Transverse colon (tissue), 4 donors: ENCODE measurements at regions not wholly inside any gene's neighbourhood (a gene's known extent, or its start where the extent isn't known, plus 50 kb on each side); places are given as distances from the start of the nearest gene placed in this dataset.
A peak's percentile ranks its signal among the peaks of the same experiment; 100 is the strongest.

Experiments
- DNase-seq: peaks from one replicate; pipeline ENCODE4 v3.0.0-alpha.2; 2019
- H3K27ac ChIP-seq, 4 donors: fragments of 200-600 bp; sonication (generic); 2 replicates each; pipeline ENCODE4 v1.5.1; 2016 to 2018; ENCODE audit warnings: inconsistent platforms in 4 of 4
- H3K27me3 ChIP-seq: fragments of 200-600 bp; sonication (generic); 2 replicates; pipeline ENCODE4 v1.5.1; 2017; ENCODE audit warnings: inconsistent platforms
- H3K36me3 ChIP-seq, 4 donors: fragments of 200-600 bp; sonication (generic); 2 replicates each; pipeline ENCODE4 v1.5.1; 2017 to 2019; ENCODE audit warnings: inconsistent platforms in 4 of 4
- H3K4me1 ChIP-seq, 4 donors: fragments of 200-600 bp; sonication (generic); 2 replicates each; pipeline ENCODE4 v1.5.1; 2017 to 2020; ENCODE audit warnings: inconsistent platforms in 4 of 4
- H3K4me3 ChIP-seq, 4 donors: fragments of 200-600 bp; sonication (generic); 1 replicate in 1 of 4; 2 replicates in 3 of 4; pipeline versions ENCODE4 v1.5.1 to v1.6.1; 2017 to 2019; ENCODE audit warnings: inconsistent platforms in 4 of 4
- H3K9me3 ChIP-seq, 2 donors: fragments of 200-600 bp; sonication (generic); 2 replicates each; pipeline ENCODE4 v1.5.1; 2017 to 2019; ENCODE audit warnings: inconsistent platforms in 2 of 2
- EP300 ChIP-seq: sonication (generic); formaldehyde crosslinking; IDR thresholded peaks from one replicate; pipeline ENCODE4 v1.6.1; 2017; ENCODE audit warnings: antibody characterized with exemption, low read depth
- POLR2A ChIP-seq: fragments of 450-650 bp; IDR thresholded peaks from one replicate; pipeline ENCODE4 v1.6.1; 2016; ENCODE audit warnings: antibody characterized with exemption, mild to moderate bottlenecking, moderate library complexity
- POLR2AphosphoS5 ChIP-seq, 3 donors: sonication (generic); formaldehyde crosslinking; IDR thresholded peaks; one replicate each; pipeline ENCODE4 v1.6.1; 2016; ENCODE audit warnings: antibody characterized with exemption in 3 of 3
- WGBS, 2 donors: methylation state at CpG; one replicate each; pipeline ENCODE4 v1.1.5; 2018; ENCODE audit warnings: low coverage in 1 of 2; 5-methylcytosine and 5-hydroxymethylcytosine counted together
- in situ Hi-C, 4 donors: fragments of 200-750 bp; cut with MboI; loops; one replicate each; pipeline versions ENCODE4 v1.15.0 to v1.15.1; 2017; ENCODE audit warnings: low sequenced_read_pairs in 3 of 4, low pct_ligation_motif_present in 1 of 4, low pct_unique_long_range_greater_than_20kb in 1 of 4
- intact Hi-C: fragments of 100-400 bp; cut with DNase I; formaldehyde crosslinking; loops from one replicate; pipeline ENCODE4 v1.15.1; 2023; ENCODE audit warnings: low total_unique reads
- TF ChIP-seq, protein P1 (sequence below), 5 experiments: fragments of 200-600 bp in 3 of 5; fragments of 450-650 bp in 2 of 5; sonication (generic) in 3 of 5; IDR thresholded peaks; 1 replicate in 2 of 5; 2 replicates in 3 of 5; pipeline ENCODE4 v1.5.1; 2016 to 2017; ENCODE audit warnings: antibody characterized with exemption in 5 of 5, inconsistent platforms in 3 of 5, mild to moderate bottlenecking in 2 of 5, moderate library complexity in 1 of 5

DNA sequence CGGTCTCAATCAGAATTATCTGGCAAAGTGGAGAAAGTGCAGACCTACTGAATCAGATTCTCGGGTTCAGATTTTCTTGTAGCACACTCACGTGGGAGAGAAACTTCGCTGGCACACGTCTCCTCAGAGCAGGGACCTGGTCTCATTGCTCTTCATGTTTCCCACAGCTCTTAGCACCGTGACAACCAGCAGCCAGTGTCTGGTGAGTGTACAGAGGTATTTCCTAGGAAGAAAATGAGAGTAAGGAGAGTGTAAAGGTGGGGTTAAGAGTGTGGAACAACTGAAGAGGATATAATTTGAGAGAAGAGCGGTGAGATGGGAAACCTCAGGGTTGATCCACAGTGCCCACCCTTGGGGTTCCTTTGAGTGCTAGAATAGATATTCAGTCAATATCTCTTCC is 89.2 kb downstream of the ARF6 start:
- peak overlapping the region in 1 of 4 donors; percentile 24 for H3K27ac ChIP-seq
- H3K27me3 ChIP-seq: no peaks in the 10 kb centered on the region
- H3K36me3 ChIP-seq: no peaks in the 10 kb centered on the region
- in situ Hi-C loops: no loop called here
- H3K9me3 ChIP-seq: no peaks in the 10 kb centered on the region
- no peak overlapping the region for H3K4me3 ChIP-seq
- 86% methylated on average over 1 to 7 of the region's 7 CpGs for WGBS, 2 donors
- H3K4me1 ChIP-seq: peaks cover 4 to 18% (median 6%) of the 10 kb centered on the region in 4 donors
- no peak for TF ChIP-seq POLR2A
- no peak for TF ChIP-seq POLR2AphosphoS5 (IDR thresholded peaks at IDR 0.05)
- no peak for TF ChIP-seq EP300
- TF ChIP-seq, protein P1, sequence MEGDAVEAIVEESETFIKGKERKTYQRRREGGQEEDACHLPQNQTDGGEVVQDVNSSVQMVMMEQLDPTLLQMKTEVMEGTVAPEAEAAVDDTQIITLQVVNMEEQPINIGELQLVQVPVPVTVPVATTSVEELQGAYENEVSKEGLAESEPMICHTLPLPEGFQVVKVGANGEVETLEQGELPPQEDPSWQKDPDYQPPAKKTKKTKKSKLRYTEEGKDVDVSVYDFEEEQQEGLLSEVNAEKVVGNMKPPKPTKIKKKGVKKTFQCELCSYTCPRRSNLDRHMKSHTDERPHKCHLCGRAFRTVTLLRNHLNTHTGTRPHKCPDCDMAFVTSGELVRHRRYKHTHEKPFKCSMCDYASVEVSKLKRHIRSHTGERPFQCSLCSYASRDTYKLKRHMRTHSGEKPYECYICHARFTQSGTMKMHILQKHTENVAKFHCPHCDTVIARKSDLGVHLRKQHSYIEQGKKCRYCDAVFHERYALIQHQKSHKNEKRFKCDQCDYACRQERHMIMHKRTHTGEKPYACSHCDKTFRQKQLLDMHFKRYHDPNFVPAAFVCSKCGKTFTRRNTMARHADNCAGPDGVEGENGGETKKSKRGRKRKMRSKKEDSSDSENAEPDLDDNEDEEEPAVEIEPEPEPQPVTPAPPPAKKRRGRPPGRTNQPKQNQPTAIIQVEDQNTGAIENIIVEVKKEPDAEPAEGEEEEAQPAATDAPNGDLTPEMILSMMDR (IDR thresholded peaks at IDR 0.05): no peak
- DNase-seq: no peak
- intact Hi-C loops: no loop called here

DNA sequence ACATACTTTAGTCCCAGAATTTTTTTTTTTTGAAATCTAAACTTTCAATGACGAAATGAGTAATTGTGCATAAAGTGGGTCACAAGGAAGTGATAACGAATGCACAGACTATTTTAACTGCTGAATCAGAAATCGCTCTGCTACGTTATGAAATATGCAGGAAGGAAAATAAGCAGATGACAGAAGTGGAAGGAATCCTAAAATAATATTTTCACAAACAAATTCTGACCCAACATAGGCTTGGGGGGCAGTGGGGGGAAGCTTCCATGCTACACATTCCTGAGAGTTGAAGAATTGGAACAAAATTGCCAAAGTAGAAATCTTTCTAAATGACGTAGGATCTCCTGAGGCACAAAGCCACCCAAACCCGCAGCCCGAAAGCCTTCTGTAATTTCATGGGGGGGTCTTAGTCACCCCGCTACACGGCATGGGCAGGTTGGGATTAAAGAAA is 89.6 kb downstream of the ARF6 start:
- no peak for TF ChIP-seq EP300
- TF ChIP-seq POLR2A: no peak
- TF ChIP-seq, protein P1 (IDR thresholded peaks at IDR 0.05): no peak
- no peak for TF ChIP-seq POLR2AphosphoS5 (IDR thresholded peaks at IDR 0.05)
- H3K4me1 ChIP-seq: peaks cover 5 to 17% (median 8%) of the 10 kb centered on the region in 4 donors
- H3K36me3 ChIP-seq: no peaks in the 10 kb centered on the region
- in situ Hi-C loops: no loop called here
- peak overlapping the region in 1 of 4 donors; percentile 24 for H3K27ac ChIP-seq
- no peaks in the 10 kb centered on the region for H3K9me3 ChIP-seq
- DNase-seq: no peak
- intact Hi-C loops: no loop called here
- no peak overlapping the region for H3K4me3 ChIP-seq
- H3K27me3 ChIP-seq: no peaks in the 10 kb centered on the region
- WGBS, 2 donors: 68 to 85% methylated on average over 9 of the region's 9 CpGs

DNA sequence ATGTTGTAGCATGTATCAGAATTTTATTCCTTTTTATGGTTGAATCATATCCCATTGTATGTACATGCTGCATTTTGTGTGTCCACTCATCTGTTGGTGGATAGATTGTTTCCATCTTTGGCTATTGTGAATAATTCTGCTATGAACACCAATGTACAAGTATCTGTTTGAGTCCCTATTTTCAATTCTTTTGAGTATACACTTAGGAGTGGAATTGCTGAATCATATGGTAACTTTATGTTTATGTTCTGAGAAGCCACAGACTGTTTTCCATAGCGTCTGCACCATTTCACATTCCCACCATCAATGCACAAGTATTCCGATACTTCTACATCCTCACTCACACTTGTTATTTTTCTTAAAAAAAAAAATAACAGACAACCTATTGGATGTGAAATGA is 91.5 kb downstream of the ARF6 start:
- 77 to 88% methylated on average over 2 of the region's 2 CpGs for WGBS, 2 donors
- Histone ChIP-seq H3K27ac (no peak overlapping the region), H3K27me3 (no peaks in the 10 kb centered on the region), H3K4me1 (peaks cover 6 to 19% (median 14%) of the 10 kb centered on the region in 4 donors), H3K36me3 (no peaks in the 10 kb centered on the region), H3K9me3 (no peaks in the 10 kb centered on the region), H3K4me3 (no peak overlapping the region)
- intact Hi-C loops (no loop called here), in situ Hi-C loops (no loop called here)
- no peak for DNase-seq
- TF ChIP-seq POLR2AphosphoS5 (IDR thresholded peaks at IDR 0.05) (no peak), POLR2A (no peak)
- TF ChIP-seq, protein P1 (IDR thresholded peaks at IDR 0.05): no peak

DNA sequence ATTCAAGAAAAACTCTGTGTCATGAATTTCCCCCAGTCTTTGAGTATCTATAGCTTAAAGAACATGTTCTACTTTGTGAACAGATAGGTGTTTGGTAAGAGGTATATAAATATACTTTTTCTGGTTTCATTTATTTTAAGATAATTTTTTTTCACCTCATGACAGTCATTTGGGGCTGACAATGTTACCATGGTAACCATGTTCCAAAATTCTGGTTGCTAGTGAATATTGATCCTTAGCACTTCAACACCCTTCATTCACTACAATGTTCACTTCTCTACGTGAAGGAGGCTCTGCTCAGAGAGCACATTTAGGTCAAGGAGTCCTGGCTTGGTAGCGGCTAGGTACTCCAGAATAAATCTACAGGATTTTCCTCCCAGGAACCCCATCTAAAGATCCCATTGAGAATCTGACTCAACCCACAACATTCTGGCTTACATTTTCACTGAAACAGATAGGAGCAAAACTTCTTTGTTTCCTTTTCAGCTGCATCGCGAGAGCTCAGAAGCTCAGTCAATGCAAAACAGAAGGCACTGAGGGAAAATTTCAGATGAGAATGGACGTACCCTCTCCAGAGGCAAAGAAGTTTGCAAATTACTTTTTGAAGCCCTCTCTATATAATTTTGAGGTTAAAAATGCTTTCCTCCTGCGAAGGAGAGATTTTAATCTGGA is 93.6 kb downstream of the ARF6 start:
- in situ Hi-C loops (no loop called here), intact Hi-C loops (no loop called here)
- 57 to 74% methylated on average over 1 to 6 of the region's 6 CpGs for WGBS, 2 donors
- no peaks in the 10 kb centered on the region for H3K9me3 ChIP-seq
- no peaks in the 10 kb centered on the region for H3K36me3 ChIP-seq
- H3K27me3 ChIP-seq: no peaks in the 10 kb centered on the region
- peaks cover 0 to 25% (median 15%) of the 10 kb centered on the region in 4 donors for H3K4me1 ChIP-seq
- DNase-seq: no peak
- no peak for TF ChIP-seq POLR2AphosphoS5 (IDR thresholded peaks at IDR 0.05)
- TF ChIP-seq EP300: no peak
- TF ChIP-seq POLR2A: no peak
- TF ChIP-seq, protein P1 (IDR thresholded peaks at IDR 0.05): no peak
- H3K27ac ChIP-seq: peak overlapping the region; percentile 7 to 62 (median 50)
- H3K4me3 ChIP-seq: no peak overlapping the region
